ENCODE measurements at regions not wholly inside any gene's neighbourhood (a gene's known extent, or its start where the extent isn't known, plus 50 kb on each side); places are given as distances from the start of the nearest gene placed in this dataset.

- TF ChIP-seq CTCF (IDR thresholded peaks at IDR 0.05) (no peak), POLR2A (IDR thresholded peaks at IDR 0.05) (no peak)
These were observed 244.5 kb upstream of the EPHA4 start for GRCh38 chr2:221816566-221816965.
